ENCODE measurements at regions not wholly inside any gene's neighbourhood (a gene's known extent, or its start where the extent isn't known, plus 50 kb on each side); places are given as distances from the start of the nearest gene placed in this dataset.

GRCh38 chrX:104427073-104427472 is 138.9 kb upstream of the IL1RAPL2 start:
- DNase-seq (ENCODE audit: low spot score): no peak

GRCh38 chrX:104420907-104421306 is 145.1 kb upstream of the IL1RAPL2 start:
- H3K36me3 ChIP-seq (replicated peaks; ENCODE audit: insufficient read depth, low read depth): no peaks in the 10 kb centered on the region

More at GRCh38 chrX:104427073-104427472, 138.9 kb upstream of the IL1RAPL2 start:
- Histone ChIP-seq H3K9me3 (ENCODE audit: low read depth) (no peaks in the 10 kb centered on the region), H3K4me1 (ENCODE audit: insufficient read depth) (no peaks in the 10 kb centered on the region), H3K4me3 (no peak overlapping the region), H3K4me2 (no peak overlapping the region), H3K27me3 (no peaks in the 10 kb centered on the region), H3K79me2 (no peaks in the 10 kb centered on the region), H2AFZ (no peak overlapping the region), H4K20me1 (ENCODE audit: insufficient read depth, poor library complexity, severe bottlenecking) (no peaks in the 10 kb centered on the region), H3K27ac (no peak overlapping the region), H3K9me2 (replicated peaks; ENCODE audit: insufficient read depth) (no peaks in the 10 kb centered on the region), H3K36me3 (replicated peaks; ENCODE audit: insufficient read depth, low read depth) (no peaks in the 10 kb centered on the region)
- WGBS (ENCODE audit: low lambda C conversion rate, missing lambda C conversion rate): 50% methylated on average over 6 of the region's 6 CpGs
- TF ChIP-seq EZH2phosphoT487 (IDR thresholded peaks at IDR 0.05; ENCODE audit: low read depth, severe bottlenecking, unreplicated experiment): no peak
- TF ChIP-seq, protein P1, sequence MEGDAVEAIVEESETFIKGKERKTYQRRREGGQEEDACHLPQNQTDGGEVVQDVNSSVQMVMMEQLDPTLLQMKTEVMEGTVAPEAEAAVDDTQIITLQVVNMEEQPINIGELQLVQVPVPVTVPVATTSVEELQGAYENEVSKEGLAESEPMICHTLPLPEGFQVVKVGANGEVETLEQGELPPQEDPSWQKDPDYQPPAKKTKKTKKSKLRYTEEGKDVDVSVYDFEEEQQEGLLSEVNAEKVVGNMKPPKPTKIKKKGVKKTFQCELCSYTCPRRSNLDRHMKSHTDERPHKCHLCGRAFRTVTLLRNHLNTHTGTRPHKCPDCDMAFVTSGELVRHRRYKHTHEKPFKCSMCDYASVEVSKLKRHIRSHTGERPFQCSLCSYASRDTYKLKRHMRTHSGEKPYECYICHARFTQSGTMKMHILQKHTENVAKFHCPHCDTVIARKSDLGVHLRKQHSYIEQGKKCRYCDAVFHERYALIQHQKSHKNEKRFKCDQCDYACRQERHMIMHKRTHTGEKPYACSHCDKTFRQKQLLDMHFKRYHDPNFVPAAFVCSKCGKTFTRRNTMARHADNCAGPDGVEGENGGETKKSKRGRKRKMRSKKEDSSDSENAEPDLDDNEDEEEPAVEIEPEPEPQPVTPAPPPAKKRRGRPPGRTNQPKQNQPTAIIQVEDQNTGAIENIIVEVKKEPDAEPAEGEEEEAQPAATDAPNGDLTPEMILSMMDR (IDR thresholded peaks at IDR 0.05; ENCODE audit: poor library complexity): no peak
- no peak for TF ChIP-seq EZH2 (IDR thresholded peaks at IDR 0.05; ENCODE audit: borderline replicate concordance)

GRCh38 chrX:104419926-104420325 is 146.1 kb upstream of the IL1RAPL2 start:
- no peak overlapping the region for H3K4me3 ChIP-seq
- H3K27ac ChIP-seq: no peak overlapping the region
- H3K36me3 ChIP-seq (replicated peaks; ENCODE audit: insufficient read depth, low read depth): no peaks in the 10 kb centered on the region
- no peaks in the 10 kb centered on the region for H3K4me1 ChIP-seq (ENCODE audit: insufficient read depth)
- no peaks in the 10 kb centered on the region for H3K9me3 ChIP-seq (ENCODE audit: low read depth)
- H3K4me2 ChIP-seq: no peak overlapping the region
- H3K9me2 ChIP-seq (replicated peaks; ENCODE audit: insufficient read depth): no peaks in the 10 kb centered on the region
- TF ChIP-seq EZH2 (IDR thresholded peaks at IDR 0.05; ENCODE audit: borderline replicate concordance) (no peak), EZH2phosphoT487 (IDR thresholded peaks at IDR 0.05; ENCODE audit: low read depth, severe bottlenecking, unreplicated experiment) (no peak)
- TF ChIP-seq, protein P1 (IDR thresholded peaks at IDR 0.05; ENCODE audit: poor library complexity): no peak
- no peaks in the 10 kb centered on the region for H4K20me1 ChIP-seq (ENCODE audit: insufficient read depth, poor library complexity, severe bottlenecking)
- no peaks in the 10 kb centered on the region for H3K79me2 ChIP-seq
- 51% methylated on average over 2 of the region's 2 CpGs for WGBS (ENCODE audit: low lambda C conversion rate, missing lambda C conversion rate)
- H2AFZ ChIP-seq: no peak overlapping the region
- no peaks in the 10 kb centered on the region for H3K27me3 ChIP-seq
- no peak for DNase-seq (ENCODE audit: low spot score)

More at GRCh38 chrX:104420907-104421306, 145.1 kb upstream of the IL1RAPL2 start:
- H3K4me3 ChIP-seq: no peak overlapping the region
- 50% methylated on average over 4 of the region's 4 CpGs for WGBS (ENCODE audit: low lambda C conversion rate, missing lambda C conversion rate)
- H3K4me2 ChIP-seq: no peak overlapping the region
- no peak overlapping the region for H3K27ac ChIP-seq
- H4K20me1 ChIP-seq (ENCODE audit: insufficient read depth, poor library complexity, severe bottlenecking): no peaks in the 10 kb centered on the region
- no peaks in the 10 kb centered on the region for H3K9me3 ChIP-seq (ENCODE audit: low read depth)
- no peaks in the 10 kb centered on the region for H3K4me1 ChIP-seq (ENCODE audit: insufficient read depth)
- TF ChIP-seq, protein P1 (IDR thresholded peaks at IDR 0.05; ENCODE audit: poor library complexity): no peak
- no peak for TF ChIP-seq EZH2phosphoT487 (IDR thresholded peaks at IDR 0.05; ENCODE audit: low read depth, severe bottlenecking, unreplicated experiment)
- H3K27me3 ChIP-seq: no peaks in the 10 kb centered on the region
- no peak for DNase-seq (ENCODE audit: low spot score)
- H3K9me2 ChIP-seq (replicated peaks; ENCODE audit: insufficient read depth): no peaks in the 10 kb centered on the region
- no peak overlapping the region for H2AFZ ChIP-seq
- no peaks in the 10 kb centered on the region for H3K79me2 ChIP-seq

DNA sequence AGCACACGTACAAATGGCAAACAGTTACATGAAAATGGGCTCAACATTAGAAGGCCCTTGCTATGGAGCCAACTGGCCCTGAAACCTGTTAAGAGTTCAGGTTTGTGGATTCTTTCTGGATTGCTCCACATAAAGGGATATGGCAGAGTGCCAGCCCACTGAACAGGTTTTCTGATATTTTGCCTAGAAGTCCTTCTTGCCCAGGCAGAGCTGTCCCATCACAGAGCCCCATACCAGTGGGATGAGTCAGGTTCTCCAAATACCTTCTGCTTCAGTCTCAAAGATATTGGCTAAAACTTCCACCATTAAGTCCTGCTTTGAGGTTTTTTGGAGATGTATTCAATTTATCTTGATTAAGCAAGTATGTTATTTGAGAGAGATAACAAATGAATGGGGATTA is 146.8 kb upstream of the IL1RAPL2 start:
- Histone ChIP-seq H3K27ac (no peak overlapping the region), H2AFZ (no peak overlapping the region), H4K20me1 (ENCODE audit: insufficient read depth, poor library complexity, severe bottlenecking) (no peaks in the 10 kb centered on the region), H3K79me2 (no peaks in the 10 kb centered on the region), H3K4me2 (no peak overlapping the region), H3K4me3 (no peak overlapping the region), H3K27me3 (no peaks in the 10 kb centered on the region), H3K9me2 (replicated peaks; ENCODE audit: insufficient read depth) (no peaks in the 10 kb centered on the region), H3K36me3 (replicated peaks; ENCODE audit: insufficient read depth, low read depth) (no peaks in the 10 kb centered on the region), H3K4me1 (ENCODE audit: insufficient read depth) (no peaks in the 10 kb centered on the region), H3K9me3 (ENCODE audit: low read depth) (no peaks in the 10 kb centered on the region)
- no peak for TF ChIP-seq EZH2 (IDR thresholded peaks at IDR 0.05; ENCODE audit: borderline replicate concordance)
- no peak for TF ChIP-seq EZH2phosphoT487 (IDR thresholded peaks at IDR 0.05; ENCODE audit: low read depth, severe bottlenecking, unreplicated experiment)
- TF ChIP-seq, protein P1 (IDR thresholded peaks at IDR 0.05; ENCODE audit: poor library complexity): no peak
- WGBS (ENCODE audit: low lambda C conversion rate, missing lambda C conversion rate): 69% methylated on average over 1 of the region's 1 CpG
- peak; percentile 11 for DNase-seq (ENCODE audit: low spot score)

Data from hepatocyte (in vitro differentiated cells).